Prostate gland (tissue), 2 donors: ENCODE measurements at regions not wholly inside any gene's neighbourhood (a gene's known extent, or its start where the extent isn't known, plus 50 kb on each side); places are given as distances from the start of the nearest gene placed in this dataset.

ENCODE experiments used
- DNase-seq: peaks from one replicate; pipeline ENCODE4 v3.0.0-alpha.2; 2019; ENCODE audit warnings: low spot score
- H3K27ac ChIP-seq, 2 donors: fragments of 200-600 bp; sonication (generic); 2 replicates each; pipeline ENCODE4 v1.5.1; 2017 to 2019
- H3K27me3 ChIP-seq: fragments of 200-600 bp; sonication (generic); replicated peaks from 2 replicates; pipeline ENCODE4 v1.5.1; 2019; ENCODE audit not compliant: insufficient read depth
- H3K36me3 ChIP-seq, 2 donors: fragments of 200-600 bp; sonication (generic); 1 replicate in 1 of 2; 2 replicates in 1 of 2; pipeline versions ENCODE4 v1.5.1 to v1.8.1; 2017 to 2019
- H3K4me1 ChIP-seq: fragments of 200-600 bp; sonication (generic); replicated peaks from 2 replicates; pipeline ENCODE4 v1.5.1; 2019
- H3K4me3 ChIP-seq, 2 donors: fragments of 200-600 bp; sonication (generic); 2 replicates each; pipeline ENCODE4 v1.5.1; 2017 to 2019
- H3K9me3 ChIP-seq: fragments of 200-600 bp; sonication (generic); 2 replicates; pipeline ENCODE4 v1.5.1; 2017
- CTCF ChIP-seq, 4 experiments: fragments of 200-600 bp in 2 of 4; fragments of 450-650 bp in 2 of 4; sonication (generic) in 2 of 4; IDR thresholded peaks; 1 replicate in 3 of 4; 2 replicates in 1 of 4; pipeline ENCODE4 v1.5.1; 2016 to 2019; ENCODE audit warnings: antibody characterized with exemption in 4 of 4, mild to moderate bottlenecking in 2 of 4, moderate library complexity in 2 of 4
- POLR2A ChIP-seq: fragments of 450-650 bp; IDR thresholded peaks from one replicate; pipeline ENCODE4 v1.6.1; 2016; ENCODE audit warnings: antibody characterized with exemption, mild to moderate bottlenecking
- POLR2AphosphoS5 ChIP-seq: sonication (generic); formaldehyde crosslinking; IDR thresholded peaks from one replicate; pipeline ENCODE4 v1.6.1; 2017; ENCODE audit warnings: antibody characterized with exemption
- WGBS: methylation state at CpG from one replicate; pipeline ENCODE4 v1.1.5; 2018; 5-methylcytosine and 5-hydroxymethylcytosine counted together
- intact Hi-C: fragments of 100-400 bp; cut with DNase I; formaldehyde crosslinking; loops from one replicate; pipeline ENCODE4 v1.14.2; 2022

- Histone ChIP-seq H3K4me3 (no peak overlapping the region), H3K36me3 (no peaks in the 10 kb centered on the region), H3K27me3 (no peaks in the 10 kb centered on the region), H3K4me1 (no peaks in the 10 kb centered on the region), H3K27ac (no peak overlapping the region), H3K9me3 (no peaks in the 10 kb centered on the region)
- intact Hi-C loops: no loop called here
- DNase-seq: no peak
- TF ChIP-seq POLR2AphosphoS5 (no peak), CTCF (IDR thresholded peaks at IDR 0.05) (no peak)
- WGBS: 98% methylated on average over 6 of the region's 6 CpGs
These were observed 158.0 kb upstream of the UBE2E1 start for GRCh38 chr3:23647706-23648258.

DNA sequence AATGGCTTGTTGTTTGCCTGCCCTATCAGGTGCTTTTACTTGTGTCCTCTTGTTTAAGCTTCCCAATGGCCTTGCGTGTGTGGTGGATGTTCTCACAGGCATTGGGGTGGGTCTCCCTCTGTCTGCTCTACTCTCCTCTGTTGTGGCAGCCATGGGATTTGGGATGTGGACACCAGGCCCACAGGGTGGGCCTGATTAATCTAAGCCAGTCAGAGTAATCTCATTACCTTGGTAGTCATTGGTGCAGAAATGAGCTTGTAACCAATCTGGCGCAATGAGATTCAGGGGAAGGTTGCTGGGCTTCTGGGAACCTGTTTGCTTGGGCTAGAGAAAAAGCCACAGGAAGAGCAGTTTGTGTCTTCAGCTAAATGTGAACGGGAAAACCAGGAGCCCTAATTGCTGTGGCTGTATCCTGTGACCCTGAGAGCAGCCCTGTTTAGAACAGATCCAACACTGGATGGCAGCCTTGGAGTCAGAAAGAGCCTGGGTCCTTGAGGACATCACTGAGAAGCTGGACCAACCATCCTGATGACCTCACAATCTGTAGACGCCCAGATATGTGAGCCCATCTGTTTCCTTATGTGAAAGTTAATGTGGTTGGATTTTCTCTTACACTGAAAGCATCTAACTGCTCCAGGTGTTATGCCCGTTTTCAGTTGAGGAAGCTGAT lies 157.3 kb upstream of the UBE2E1 start:
- intact Hi-C loops: no loop called here
- Histone ChIP-seq H3K4me1 (no peaks in the 10 kb centered on the region), H3K27me3 (no peaks in the 10 kb centered on the region), H3K27ac (no peak overlapping the region), H3K4me3 (no peak overlapping the region), H3K36me3 (no peaks in the 10 kb centered on the region), H3K9me3 (no peaks in the 10 kb centered on the region)
- no peak for TF ChIP-seq CTCF (IDR thresholded peaks at IDR 0.05)
- TF ChIP-seq POLR2A: no peak
- TF ChIP-seq POLR2AphosphoS5: no peak
- 79% methylated on average over 5 of the region's 5 CpGs for WGBS
- no peak for DNase-seq

DNA sequence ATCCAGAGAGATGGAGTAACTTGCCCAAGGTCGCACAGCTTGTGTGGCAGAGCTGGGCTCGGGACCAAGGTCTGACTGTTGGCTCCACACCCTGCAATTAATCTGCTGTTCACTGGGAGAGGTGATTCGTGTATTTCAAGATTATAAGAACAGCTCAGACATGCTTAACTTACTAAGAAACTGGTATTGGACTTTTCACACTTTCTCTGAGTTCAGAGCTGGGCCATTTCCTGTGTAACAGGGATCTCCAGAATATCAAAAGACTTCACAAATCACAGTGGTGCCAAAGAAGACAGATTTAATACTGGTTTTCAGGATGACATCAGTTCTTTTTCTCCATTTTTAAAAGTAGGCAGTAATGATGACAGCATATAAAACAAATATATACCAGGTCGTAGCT lies 156.8 kb upstream of the UBE2E1 start:
- 44% methylated on average over 4 of the region's 4 CpGs for WGBS
- H3K27me3 ChIP-seq: no peaks in the 10 kb centered on the region
- no peaks in the 10 kb centered on the region for H3K9me3 ChIP-seq
- no peak overlapping the region for H3K4me3 ChIP-seq
- TF ChIP-seq CTCF (IDR thresholded peaks at IDR 0.05): no peak
- DNase-seq: no peak
- H3K36me3 ChIP-seq: no peaks in the 10 kb centered on the region
- H3K27ac ChIP-seq: no peak overlapping the region
- intact Hi-C loops: no loop called here
- H3K4me1 ChIP-seq: no peaks in the 10 kb centered on the region

GRCh38 chr3:23649448-23649847 lies 156.3 kb upstream of the UBE2E1 start:
- intact Hi-C loops: no loop called here

More at GRCh38 chr3:23649448-23649847, 156.3 kb upstream of the UBE2E1 start:
- H3K27ac ChIP-seq: no peak overlapping the region
- no peak for TF ChIP-seq POLR2A
- no peak for TF ChIP-seq POLR2AphosphoS5
- no peak for TF ChIP-seq CTCF (IDR thresholded peaks at IDR 0.05)
- no peak for DNase-seq
- H3K27me3 ChIP-seq: no peaks in the 10 kb centered on the region
- H3K4me3 ChIP-seq: no peak overlapping the region
- H3K36me3 ChIP-seq: no peaks in the 10 kb centered on the region
- no peaks in the 10 kb centered on the region for H3K9me3 ChIP-seq
- 67% methylated on average over 3 of the region's 3 CpGs for WGBS
- no peaks in the 10 kb centered on the region for H3K4me1 ChIP-seq
